IPS-11a (cell line): ENCODE measurements at regions not wholly inside any gene's neighbourhood (a gene's known extent, or its start where the extent isn't known, plus 50 kb on each side); places are given as distances from the start of the nearest gene placed in this dataset.

ENCODE experiments used
- H3K4me3 ChIP-seq: one replicate; pipeline ENCODE4 v1.5.1; 2013; ENCODE audit warnings: low read depth, low read length, control low read depth

DNA sequence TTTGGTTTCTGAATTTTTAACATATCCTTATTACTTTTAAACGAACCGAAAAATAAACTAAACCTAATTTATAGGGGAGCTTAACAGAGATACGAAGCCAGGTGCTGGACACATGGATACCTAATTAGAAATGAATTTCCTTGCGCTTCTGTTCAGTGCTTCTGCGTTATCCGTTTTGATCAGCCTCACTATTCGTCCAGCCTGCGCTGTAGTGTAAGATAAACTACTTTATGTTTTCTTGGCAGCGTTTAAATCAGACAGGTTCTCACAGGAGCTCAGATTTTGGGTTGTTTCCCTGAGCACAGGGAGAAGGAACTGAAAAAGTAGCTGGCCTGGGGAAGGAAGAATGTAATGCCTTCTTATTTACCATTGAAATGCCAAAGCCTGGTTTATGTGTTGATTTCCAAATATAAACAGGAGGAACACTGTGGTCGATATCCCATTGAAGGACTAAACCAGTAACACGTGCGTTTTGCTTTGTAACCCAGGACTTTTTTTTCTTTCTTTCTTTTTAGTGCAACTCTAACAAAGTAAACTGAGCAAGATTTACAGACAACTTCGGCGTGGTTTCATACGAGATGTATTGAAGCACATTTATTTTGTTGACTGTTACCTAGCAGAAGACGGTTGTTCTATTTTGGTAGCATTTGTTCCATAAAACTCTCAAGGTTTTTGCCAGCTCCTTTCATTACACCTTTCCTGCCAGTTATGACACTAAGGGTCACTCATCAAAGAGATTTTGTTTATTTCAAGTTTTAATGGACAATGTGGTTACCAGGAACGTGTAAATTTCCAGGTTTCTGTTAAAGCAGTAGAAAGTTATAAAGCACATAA lies 214.8 kb upstream of the HEY2 start:
- no peak overlapping the region for H3K4me3 ChIP-seq

DNA sequence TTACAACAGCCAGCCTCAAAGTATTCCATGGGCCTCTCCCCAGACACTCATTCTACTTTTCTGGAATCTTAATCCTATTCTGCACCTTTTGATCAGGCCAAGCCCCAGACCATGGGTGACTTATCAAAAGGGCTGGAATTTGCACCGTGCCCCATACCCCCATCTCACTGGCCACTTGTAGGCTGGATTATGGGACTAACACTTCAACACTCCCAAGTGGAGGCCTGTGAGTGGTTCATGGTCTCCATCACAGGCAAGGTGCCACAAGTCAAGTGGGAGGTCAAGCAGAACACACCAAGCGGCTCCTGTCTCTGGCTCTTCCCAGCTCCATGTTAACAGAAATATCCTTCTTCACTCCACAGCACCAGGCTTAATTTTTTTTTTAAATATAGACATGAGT lies 212.3 kb upstream of the HEY2 start:
- no peak overlapping the region for H3K4me3 ChIP-seq

DNA sequence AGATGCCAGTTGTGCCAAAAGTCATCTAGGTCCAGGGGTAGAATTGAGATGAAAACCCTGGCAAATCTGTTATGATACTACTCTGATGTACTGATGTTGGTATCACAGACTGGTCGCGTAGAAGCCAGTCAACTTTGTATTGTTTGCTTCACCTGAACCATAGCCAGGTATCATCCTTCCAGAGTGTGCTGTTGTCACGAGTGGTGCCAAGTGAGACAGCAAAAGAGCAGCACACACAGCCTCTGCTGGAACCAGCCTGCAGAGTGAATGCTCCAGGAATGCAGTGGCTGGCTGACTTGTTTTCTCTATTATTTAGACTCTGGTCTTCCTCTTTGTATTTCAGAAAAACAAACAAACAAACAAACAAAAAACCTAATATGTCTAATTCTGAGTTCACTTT lies 209.5 kb upstream of the HEY2 start:
- H3K4me3 ChIP-seq = no peak overlapping the region

DNA sequence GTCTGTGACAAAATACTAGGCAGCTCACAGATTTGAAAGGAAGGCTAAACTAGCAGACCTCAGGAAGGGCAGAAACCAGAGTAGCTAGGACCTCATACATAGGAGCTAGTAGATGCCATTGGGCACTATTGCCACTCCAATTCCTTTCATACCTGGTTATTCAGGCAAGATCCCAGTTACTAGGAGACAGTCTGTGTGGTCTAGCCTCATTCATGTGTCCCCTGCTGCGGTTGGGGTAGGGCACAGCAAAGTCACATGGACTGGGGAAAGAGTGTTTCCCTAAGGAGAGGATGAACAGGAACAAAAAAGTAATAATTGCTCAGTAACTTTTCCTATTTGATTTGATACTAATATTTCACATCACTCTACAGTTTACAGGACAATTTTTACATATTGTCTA lies 204.6 kb upstream of the HEY2 start:
- no peak overlapping the region for H3K4me3 ChIP-seq

DNA sequence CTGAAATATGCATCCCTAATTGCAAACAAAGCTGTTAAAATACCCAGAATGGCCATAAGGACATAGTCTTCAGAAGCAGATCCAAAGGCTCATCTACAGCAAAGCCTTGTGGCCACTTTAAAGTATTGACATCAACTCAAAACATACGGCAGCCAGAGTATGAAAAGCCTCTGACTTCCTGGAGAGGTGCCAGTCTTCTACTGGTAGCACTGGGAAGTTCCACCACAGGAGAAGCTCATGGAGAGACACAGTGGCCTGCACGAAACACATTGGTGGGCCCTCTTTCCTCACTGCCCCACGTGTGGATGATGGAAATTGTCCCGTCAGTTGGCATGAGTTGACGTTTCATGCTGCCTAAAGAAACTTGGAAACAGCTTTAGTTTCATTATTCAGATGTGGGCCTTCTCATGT lies 202.6 kb upstream of the HEY2 start:
- no peak overlapping the region for H3K4me3 ChIP-seq

DNA sequence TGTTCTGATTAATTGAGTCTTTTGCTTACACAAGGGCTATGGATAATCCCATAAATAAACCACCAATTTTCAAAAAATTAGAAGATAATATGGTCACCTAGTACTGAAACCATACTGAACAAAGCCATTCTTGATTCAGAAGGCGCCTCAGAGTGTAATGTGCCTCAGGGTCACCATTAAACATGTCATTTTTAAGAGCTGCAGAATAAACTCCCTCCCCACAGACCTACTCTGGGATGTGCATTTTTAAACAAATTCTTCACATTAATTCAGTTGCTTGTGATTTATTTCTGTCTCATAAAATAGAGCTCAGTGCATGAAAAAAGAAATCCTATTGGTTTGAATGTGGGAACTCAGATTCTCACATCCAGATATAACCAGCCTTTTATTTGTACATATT lies 202.1 kb upstream of the HEY2 start:
- no peak overlapping the region for H3K4me3 ChIP-seq

DNA sequence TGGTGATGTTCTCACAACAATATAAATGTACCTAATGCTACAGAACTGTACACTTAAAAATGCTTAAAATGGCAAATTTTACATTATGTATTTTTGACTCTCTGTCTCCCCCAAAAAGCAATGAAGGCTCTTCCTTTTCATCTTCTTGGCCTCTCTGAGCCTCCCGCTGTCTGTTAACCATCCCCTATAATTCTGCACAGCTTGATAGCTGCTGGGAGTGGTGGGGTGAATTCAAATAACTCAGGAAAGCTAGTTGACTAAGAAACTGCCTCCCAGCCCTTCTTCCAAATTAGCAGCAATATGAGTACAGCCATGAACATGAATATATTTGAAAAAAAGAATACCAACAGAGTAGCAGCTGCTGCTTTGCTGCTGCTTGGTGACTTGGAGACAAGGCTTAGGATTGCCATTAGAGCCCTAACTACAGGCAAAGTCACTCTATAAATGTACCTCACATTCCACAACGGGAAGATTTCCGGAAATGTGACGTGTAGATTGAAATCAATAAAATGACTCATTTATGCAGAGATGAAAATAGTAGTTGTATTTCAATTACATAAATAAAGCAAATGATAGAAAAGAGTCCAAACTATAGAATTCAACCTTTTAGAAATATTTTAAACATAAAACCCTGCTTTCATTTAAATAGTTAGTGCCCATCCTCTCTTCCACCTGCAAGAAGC lies 200.1 kb upstream of the HEY2 start:
- H3K4me3 ChIP-seq = no peak overlapping the region

DNA sequence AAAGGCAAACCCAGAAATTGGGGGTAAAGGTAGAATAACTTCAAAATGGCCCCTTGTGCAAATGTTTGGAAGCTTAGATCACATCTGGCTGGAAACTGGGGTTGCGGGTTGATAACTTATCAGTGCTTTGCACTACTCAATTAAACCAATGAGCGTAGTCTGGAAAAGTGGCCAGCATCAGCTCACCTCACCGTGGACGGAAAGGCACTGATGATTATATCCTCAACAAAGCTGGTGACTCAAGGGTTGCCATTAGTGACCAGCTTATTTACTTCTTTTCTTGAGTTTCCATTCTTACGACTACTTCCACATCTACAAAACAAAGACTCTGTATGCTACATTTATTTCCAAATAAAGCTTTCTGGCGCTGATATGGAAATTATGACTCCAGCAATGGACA lies 198.5 kb upstream of the HEY2 start:
- no peak overlapping the region for H3K4me3 ChIP-seq

DNA sequence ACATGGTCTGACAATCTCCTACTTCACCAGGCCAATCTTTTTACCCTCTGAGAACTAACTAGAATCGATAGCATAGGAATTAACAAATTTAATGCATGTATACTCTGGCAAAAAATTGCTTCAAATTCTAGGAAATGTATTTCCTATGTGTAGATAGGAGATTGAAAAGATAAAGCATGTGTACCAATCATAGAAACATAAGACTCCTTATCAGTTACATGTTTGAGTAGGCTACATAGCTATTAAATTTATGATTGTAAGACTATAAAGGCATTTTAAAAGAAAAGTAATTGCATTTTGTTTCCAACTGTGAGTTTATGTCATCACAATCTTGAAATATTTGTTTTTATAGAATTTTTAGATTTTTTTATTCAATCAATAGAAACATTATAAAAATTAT lies 196.6 kb upstream of the HEY2 start:
- no peak overlapping the region for H3K4me3 ChIP-seq

DNA sequence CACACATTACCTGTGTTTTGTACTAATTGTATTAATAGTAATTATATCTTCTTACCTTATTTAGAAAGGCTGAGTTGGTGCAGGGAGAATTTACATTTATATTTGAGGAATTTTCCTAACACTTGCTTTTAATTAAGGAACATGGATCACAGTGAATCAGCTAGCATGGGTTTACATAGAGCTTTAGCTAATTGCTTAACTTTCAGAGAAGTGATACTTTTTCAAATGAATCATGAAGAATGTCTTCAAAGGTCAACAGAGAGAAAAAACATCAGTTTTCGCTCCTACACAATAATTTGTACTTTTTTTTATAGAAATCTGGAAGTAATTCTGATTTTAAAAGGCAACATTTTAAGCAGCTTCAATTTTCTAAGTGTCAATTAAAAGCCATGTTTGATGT lies 195.0 kb upstream of the HEY2 start:
- H3K4me3 ChIP-seq = no peak overlapping the region

DNA sequence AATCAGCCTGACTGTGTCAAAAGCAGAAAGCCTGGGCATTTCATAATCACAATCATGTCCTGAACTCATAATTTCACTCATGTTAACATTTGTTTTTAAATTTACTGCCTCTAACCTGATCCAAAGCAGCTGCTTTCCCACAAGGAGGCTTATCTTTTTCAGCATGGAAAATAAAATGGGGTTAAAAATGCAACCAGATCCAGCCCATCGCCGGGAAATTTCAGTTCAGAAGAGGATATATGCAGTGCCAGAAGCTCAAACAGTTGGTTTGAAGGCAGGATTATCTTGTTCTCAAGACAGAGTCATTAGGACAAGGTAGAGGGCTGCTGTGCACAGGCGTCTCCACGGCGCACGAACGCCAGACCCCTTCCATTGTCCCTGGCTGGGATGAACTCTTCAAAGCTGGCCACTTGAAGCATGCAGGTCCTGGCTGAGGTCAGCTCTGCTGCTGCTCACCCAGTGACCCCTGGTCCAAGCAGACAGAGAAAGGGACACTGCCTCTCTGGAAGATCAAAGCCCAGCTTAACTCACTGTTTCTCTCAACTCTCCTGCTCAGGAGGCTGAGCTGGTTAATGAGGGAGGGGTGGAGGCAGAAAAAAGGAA lies 191.1 kb upstream of the HEY2 start:
- H3K4me3 ChIP-seq = no peak overlapping the region

DNA sequence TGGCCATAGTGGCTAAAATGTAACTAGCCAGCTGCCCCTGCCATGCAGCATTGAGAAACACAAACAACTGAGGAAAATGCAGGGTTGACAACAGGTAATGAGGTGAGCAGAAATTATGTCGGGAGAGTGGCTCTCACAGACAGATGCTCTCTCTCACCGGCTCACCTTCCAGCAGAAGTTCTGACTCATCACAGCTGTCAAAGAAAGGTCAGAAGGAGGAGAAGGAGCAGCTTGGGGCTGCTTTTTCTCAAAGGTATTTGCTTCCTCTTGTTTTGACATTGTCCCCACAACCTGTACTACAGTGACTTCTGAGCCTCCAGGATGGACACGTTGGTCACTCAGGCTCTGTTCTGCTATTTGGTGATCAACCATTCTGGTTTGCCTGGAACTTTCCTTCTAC lies 190.5 kb upstream of the HEY2 start:
- H3K4me3 ChIP-seq = no peak overlapping the region

DNA sequence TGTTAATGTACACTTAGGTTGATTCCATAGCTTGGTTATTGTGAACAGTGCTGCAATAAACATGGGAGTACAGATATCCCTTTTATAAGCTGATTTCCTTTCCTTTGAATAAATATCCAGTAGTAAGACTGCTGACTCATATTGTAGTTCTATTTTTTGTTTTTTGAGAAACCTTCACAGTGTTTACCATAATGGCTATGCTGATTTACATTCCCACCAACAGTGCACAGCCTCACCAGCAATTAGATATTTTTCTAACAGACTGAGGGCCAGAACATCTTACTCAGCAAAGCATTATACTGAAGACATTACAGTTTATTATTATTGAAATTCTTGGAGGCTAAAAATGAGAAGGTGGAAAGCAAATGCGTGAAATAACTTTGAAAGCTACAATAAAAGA lies 187.3 kb upstream of the HEY2 start:
- no peak overlapping the region for H3K4me3 ChIP-seq

DNA sequence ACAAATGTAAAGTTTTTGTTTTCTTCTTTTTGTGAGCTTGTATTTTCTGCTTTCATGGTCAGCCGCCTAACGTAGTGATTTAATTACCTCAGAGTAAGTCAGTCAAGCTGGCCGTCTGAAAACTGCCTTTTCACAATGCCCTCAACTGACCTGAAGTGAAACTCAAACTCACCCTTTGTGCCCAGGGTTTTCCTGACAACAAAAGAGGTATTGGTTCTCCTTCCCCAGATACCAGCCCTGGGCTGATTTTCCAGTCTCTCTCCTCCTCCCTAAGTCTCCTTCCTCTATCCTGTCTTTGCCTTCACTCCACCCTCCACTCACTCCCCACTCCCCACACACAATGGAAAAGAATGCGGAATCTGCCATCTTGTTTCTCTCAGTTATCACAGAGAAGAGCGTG lies 184.5 kb upstream of the HEY2 start:
- H3K4me3 ChIP-seq = no peak overlapping the region

DNA sequence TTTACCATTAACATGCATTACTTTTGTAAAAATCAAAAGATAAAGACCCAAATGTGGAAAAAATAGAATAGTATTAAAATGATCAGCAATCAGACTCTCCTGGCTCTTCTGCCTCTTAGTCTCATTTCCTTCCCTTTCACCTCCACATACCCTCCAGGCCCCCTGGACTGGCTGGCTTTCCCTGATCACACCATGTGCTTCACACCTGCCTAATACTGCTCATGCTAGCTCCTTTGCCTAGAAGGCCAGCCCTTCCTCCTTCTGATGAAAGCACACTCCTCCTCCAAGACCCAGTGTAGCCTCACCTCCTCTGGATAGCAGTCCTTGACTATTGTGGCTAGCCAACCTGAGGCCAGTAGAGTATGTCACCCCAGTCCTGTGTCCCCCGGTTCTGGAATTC lies 182.0 kb upstream of the HEY2 start:
- H3K4me3 ChIP-seq = no peak overlapping the region

DNA sequence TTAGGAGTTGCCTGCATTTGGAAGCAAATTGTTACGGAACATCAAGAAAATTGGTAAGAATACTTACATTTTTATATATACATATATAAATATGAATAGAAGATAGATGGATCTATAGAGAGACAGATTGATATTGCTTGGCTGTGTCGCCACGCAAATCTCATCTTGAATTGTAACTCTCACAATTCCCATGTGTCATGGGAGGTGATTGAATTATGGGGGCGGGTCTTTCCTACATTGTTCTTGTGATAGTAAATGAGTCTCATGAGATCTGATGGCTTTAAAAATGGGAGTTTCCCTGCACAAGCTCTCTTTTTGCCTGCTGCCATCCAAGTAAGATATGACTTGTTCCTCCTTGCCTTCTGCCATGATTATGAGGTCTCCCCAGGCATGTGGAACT lies 180.8 kb upstream of the HEY2 start:
- no peak overlapping the region for H3K4me3 ChIP-seq

DNA sequence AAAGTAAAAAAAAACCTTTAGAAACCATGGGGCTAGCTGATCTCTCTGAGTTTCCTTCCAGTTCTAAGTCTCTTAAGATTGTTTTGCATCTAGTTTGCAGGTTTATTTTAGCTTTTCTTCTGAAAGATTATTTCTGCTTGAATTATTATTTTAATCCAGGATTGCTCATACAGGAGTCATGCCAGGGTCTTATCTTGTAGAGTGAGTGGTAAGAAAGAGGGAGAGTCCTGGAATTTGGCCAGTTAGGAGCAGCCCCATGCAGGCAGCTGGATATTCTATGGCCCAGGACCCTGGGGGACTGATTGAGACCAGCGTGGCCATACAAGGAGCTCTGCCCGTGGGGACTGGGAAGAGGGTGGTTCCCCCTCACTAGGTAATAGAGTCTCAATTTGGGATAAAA lies 178.9 kb upstream of the HEY2 start:
- no peak overlapping the region for H3K4me3 ChIP-seq

DNA sequence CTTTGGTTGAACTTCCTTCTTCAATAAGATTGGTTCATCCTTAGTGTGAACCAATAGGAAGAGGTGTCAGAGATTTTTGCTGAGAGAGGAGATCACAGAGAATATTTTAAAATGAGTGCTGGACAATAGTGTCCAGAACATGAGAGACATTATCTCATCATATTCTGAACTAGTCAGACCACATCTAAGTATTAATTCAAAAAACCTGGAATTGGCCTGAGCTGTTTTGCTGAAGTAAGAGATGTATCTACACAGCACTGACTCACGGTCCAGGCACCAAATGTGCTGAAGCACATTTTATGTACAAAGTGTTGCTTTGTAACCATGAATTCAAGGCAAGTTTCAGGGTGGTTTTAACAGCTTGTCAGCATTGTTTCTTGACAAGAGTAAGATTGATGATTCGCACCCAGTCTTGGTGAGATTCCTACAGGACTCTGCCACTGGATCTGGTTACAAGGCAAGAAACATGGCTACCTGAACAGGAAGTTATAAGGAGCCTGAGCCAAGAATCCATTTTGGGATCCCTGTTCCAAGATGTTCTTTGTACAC lies 178.2 kb upstream of the HEY2 start:
- H3K4me3 ChIP-seq = no peak overlapping the region

DNA sequence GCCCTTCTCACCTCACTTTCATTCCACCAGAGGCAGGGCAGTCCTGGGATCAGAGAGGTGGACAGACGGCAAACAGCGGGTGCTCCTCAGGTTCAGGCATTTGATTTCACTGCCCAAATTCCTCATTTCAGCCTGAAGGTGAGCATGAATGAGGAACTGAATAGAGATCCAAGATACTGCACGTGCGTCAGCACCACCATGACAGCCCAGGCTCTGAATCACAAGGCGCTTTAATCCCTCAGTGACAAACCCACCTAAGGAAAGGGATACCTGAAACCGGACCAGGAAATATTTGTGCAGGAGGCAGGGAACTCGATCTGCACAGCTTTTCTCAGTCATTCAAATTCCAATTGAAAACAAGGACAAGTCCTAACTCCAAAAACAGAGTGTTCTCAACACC lies 174.8 kb upstream of the HEY2 start:
- no peak overlapping the region for H3K4me3 ChIP-seq

DNA sequence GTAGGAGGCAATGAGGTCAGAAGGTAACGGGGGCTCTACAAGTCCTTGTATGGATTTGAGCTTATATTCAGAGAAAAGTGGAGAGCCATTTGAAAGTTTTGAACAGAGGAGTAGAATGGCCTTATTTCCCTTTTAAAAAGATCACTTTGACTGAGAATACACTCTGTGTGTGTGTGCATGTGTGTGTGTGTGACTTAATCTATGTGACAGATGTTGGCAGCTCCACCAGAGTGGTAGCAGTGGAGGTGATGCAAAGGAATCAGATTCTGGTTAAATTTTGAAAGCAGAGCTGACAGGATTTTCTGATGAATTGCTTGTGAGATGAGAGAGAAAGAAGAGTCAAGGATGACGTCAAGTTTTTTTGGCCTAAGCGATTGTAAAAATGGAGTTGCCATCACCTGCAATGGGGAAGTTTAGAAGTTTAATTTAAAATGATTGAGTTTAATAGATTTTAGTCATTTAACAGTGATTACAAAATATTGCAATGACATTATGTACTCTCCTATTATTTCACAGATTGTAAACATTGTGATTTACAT lies 172.2 kb upstream of the HEY2 start:
- H3K4me3 ChIP-seq = no peak overlapping the region

DNA sequence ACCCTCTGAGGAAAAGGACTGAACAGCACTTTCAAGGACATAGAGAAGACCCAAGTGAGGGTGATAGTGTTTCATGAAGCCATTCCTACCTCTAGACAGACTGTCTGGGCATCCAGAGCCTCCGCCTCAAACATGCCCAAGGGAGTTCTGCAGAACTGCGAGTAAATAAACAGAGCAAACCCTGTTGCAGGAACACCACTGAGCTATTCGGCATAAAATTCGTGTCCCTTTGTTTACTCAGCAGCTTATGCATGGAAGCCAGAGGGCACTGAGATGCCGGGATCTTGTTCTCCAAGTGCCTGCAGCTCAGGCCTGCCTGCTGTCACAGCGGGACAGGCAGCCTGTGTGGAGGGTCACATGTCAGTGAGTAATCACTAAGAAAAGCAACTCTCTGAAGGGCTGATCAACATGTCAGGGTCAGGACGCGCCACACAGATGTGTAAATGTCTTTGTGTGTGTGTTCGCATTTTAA lies 164.9 kb upstream of the HEY2 start:
- H3K4me3 ChIP-seq = no peak overlapping the region

DNA sequence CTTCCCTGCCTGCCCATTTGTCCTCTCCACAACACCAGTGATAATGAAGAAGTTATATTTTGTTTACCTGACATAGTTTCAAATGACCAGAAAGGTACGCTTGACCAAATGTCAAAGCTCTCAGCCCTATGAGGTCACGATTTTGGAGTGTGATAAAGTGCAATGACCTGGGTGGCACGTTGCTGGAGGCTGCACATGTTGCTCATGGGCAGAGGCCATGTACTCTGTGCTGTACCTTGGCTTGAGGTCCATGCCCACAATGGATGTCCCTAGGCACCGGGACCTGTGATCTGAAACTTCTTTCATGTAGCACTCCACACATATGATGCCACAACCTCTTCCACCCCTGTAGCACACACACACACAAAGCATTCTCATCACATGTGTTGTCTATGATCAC lies 164.0 kb upstream of the HEY2 start:
- no peak overlapping the region for H3K4me3 ChIP-seq
